RKO (cell line): ENCODE measurements at regions not wholly inside any gene's neighbourhood (a gene's known extent, or its start where the extent isn't known, plus 50 kb on each side); places are given as distances from the start of the nearest gene placed in this dataset.
"Not testable (repeated sequence)": the region's sequence is repeated elsewhere in the genome, so short reads cannot be mapped to it uniquely, and the experiment has no call there.

Experiments used
- DNase-seq: peaks from one replicate; pipeline ENCODE4 v3.0.0-alpha.2; 2016; ENCODE audit warnings: low spot score

GRCh38 chr6:40692337-40692736, 105.2 kb upstream of the LRFN2 start:
- DNase-seq, result no peak

- DNase-seq, result no peak
These were observed 102.0 kb upstream of the LRFN2 start for GRCh38 chr6:40689185-40689584.

- DNase-seq, result no peak
These were observed 101.1 kb upstream of the LRFN2 start for GRCh38 chr6:40688214-40688761.

GRCh38 chr6:40685862-40686261, 98.7 kb upstream of the LRFN2 start:
- no peak for DNase-seq

- no peak for DNase-seq
These were observed 94.5 kb upstream of the LRFN2 start for GRCh38 chr6:40681622-40682021.

- no peak for DNase-seq
These were observed 91.8 kb upstream of the LRFN2 start for GRCh38 chr6:40678941-40679340.

- DNase-seq, result no peak
These were observed 87.0 kb upstream of the LRFN2 start for GRCh38 chr6:40674170-40674569.

GRCh38 chr6:40672087-40672486, 84.9 kb upstream of the LRFN2 start:
- no peak for DNase-seq

GRCh38 chr6:40671694-40672050, 84.5 kb upstream of the LRFN2 start:
- DNase-seq, result no peak

GRCh38 chr6:40671001-40671693, 84.0 kb upstream of the LRFN2 start:
- DNase-seq, result no peak

GRCh38 chr6:40669343-40669742, 82.2 kb upstream of the LRFN2 start:
- no peak for DNase-seq

- no peak for DNase-seq
These were observed 81.0 kb upstream of the LRFN2 start for GRCh38 chr6:40668203-40668602.

GRCh38 chr6:40666530-40666929, 79.4 kb upstream of the LRFN2 start:
- DNase-seq, result no peak

- no peak for DNase-seq
These were observed 74.6 kb upstream of the LRFN2 start for GRCh38 chr6:40661726-40662125.

- DNase-seq, result not testable (repeated sequence)
These were observed 69.6 kb upstream of the LRFN2 start for GRCh38 chr6:40656772-40657171.

GRCh38 chr6:40654828-40655227, 67.7 kb upstream of the LRFN2 start:
- DNase-seq, result no peak

- DNase-seq, result no peak
These were observed 57.9 kb upstream of the LRFN2 start for GRCh38 chr6:40645043-40645442.

GRCh38 chr6:40642837-40643236, 55.7 kb upstream of the LRFN2 start:
- DNase-seq, result no peak

GRCh38 chr6:40642190-40642589, 55.0 kb upstream of the LRFN2 start:
- no peak for DNase-seq

GRCh38 chr6:40640599-40641227, 53.5 kb upstream of the LRFN2 start:
- DNase-seq, result no peak
